ENCODE measurements at regions not wholly inside any gene's neighbourhood (a gene's known extent, or its start where the extent isn't known, plus 50 kb on each side); places are given as distances from the start of the nearest gene placed in this dataset.

- Histone ChIP-seq H3K4me1 (ENCODE audit: insufficient read depth) (no peaks in the 10 kb centered on the region), H3K36me3 (ENCODE audit: insufficient read depth) (no peaks in the 10 kb centered on the region), H3K27ac (ENCODE audit: low read depth) (no peak overlapping the region), H4K20me1 (replicated peaks; ENCODE audit: insufficient read depth) (no peaks in the 10 kb centered on the region), H3K79me2 (replicated peaks; ENCODE audit: insufficient read depth) (no peaks in the 10 kb centered on the region), H3K27me3 (ENCODE audit: insufficient read depth) (no peaks in the 10 kb centered on the region), H2AFZ (no peak overlapping the region), H3F3A (replicated peaks; ENCODE audit: low read depth) (no peaks in the 10 kb centered on the region), H3K9me2 (ENCODE audit: insufficient read depth) (no peaks in the 10 kb centered on the region), H3K4me2 (no peak overlapping the region), H3K4me3 (no peak overlapping the region)
- DNase-seq (ENCODE audit: low spot score): no peak
- no peaks in the 10 kb centered on the region for H3K4me1 Mint-ChIP-seq
- peaks cover 8% of the 10 kb centered on the region; the same call in 1 of the 3 replicates for H3K9me3 Mint-ChIP-seq
- no peak overlapping the region for H3K27ac Mint-ChIP-seq
- no peaks in the 10 kb centered on the region for H3K36me3 Mint-ChIP-seq (ENCODE audit: low read depth)
- no peak overlapping the region for H3K4me3 Mint-ChIP-seq
- no peak for ATAC-seq
- H3K27me3 Mint-ChIP-seq (ENCODE audit: insufficient read depth, low read depth, poor library complexity): peaks cover 2% of the 10 kb centered on the region
- TF ChIP-seq JUNB (IDR thresholded peaks at IDR 0.05; ENCODE audit: unreplicated experiment): no peak
- no peak for TF ChIP-seq CTCF (conservative IDR thresholded peaks at IDR 0.05; ENCODE audit: low read depth in 2 of 2)
- no peak for TF ChIP-seq EZH2 (IDR thresholded peaks at IDR 0.05; ENCODE audit: low read depth, unreplicated experiment)
- no peak for TF ChIP-seq ETS1 (IDR thresholded peaks at IDR 0.05)
- no peak for TF ChIP-seq ZNF331 (CRISPR knock-in tag; IDR thresholded peaks at IDR 0.05; ENCODE audit: low read depth)
- no peak for TF ChIP-seq NANOG (IDR thresholded peaks at IDR 0.05; ENCODE audit: borderline replicate concordance)
- TF ChIP-seq ZNF462 (CRISPR knock-in tag; IDR thresholded peaks at IDR 0.05): no peak
- no peak for TF ChIP-seq STAT1 (IDR thresholded peaks at IDR 0.05; ENCODE audit: unreplicated experiment)
- TF ChIP-seq ZNF114 (CRISPR knock-in tag; IDR thresholded peaks at IDR 0.05): no peak
- TF ChIP-seq CREB1 (CRISPR knock-in tag; IDR thresholded peaks at IDR 0.05; ENCODE audit: low read depth): no peak
- no peak for TF ChIP-seq REST (IDR thresholded peaks at IDR 0.05; ENCODE audit: unreplicated experiment)
Observed at GRCh38 chr10:1978584-1978983, 241.3 kb upstream of the ADARB2 start.
